Epithelial cell of esophagus (primary cell): ENCODE measurements at regions not wholly inside any gene's neighbourhood (a gene's known extent, or its start where the extent isn't known, plus 50 kb on each side); places are given as distances from the start of the nearest gene placed in this dataset.

Experiments
- DNase-seq: peaks from one replicate; pipeline ENCODE4 v3.0.0; 2010; ENCODE audit warnings: low read depth
- H3K4me3 ChIP-seq: 2 replicates; pipeline ENCODE4 v1.5.1; 2011; ENCODE audit warnings: mild to moderate bottlenecking, low read length, control low read depth
- CTCF ChIP-seq: IDR thresholded peaks from 2 replicates; pipeline ENCODE4 v1.5.1; 2011; ENCODE audit warnings: low read depth, mild to moderate bottlenecking, low read length, control low read depth, inconsistent platforms; ENCODE audit not compliant: insufficient read depth; ENCODE audit errors: missing control alignments

- no peak for DNase-seq
- no peak overlapping the region for H3K4me3 ChIP-seq
- TF ChIP-seq CTCF: no peak
Observed at GRCh38 chr1:67632356-67632755, 52.6 kb upstream of the GADD45A start.

- TF ChIP-seq CTCF: no peak
- no peak for DNase-seq
- H3K4me3 ChIP-seq: no peak overlapping the region
Observed at GRCh38 chr1:67632811-67633655, 52.0 kb upstream of the GADD45A start.

- DNase-seq: peak; percentile 41
- no peak for TF ChIP-seq CTCF
Observed at GRCh38 chr1:67634396-67634935, 50.5 kb upstream of the GADD45A start.

GRCh38 chr1:67635055-67635809 is 49.8 kb upstream of the GADD45A start:
- peak; percentile 60 for DNase-seq
- H3K4me3 ChIP-seq: no peak overlapping the region
- TF ChIP-seq CTCF: no peak

More at GRCh38 chr1:67634396-67634935, 50.5 kb upstream of the GADD45A start:
- no peak overlapping the region for H3K4me3 ChIP-seq
